ENCODE measurements at regions not wholly inside any gene's neighbourhood (a gene's known extent, or its start where the extent isn't known, plus 50 kb on each side); places are given as distances from the start of the nearest gene placed in this dataset.

- TF ChIP-seq CTCF (IDR thresholded peaks at IDR 0.05) (no peak), POLR2A (IDR thresholded peaks at IDR 0.05) (no peak)
Observed at GRCh38 chr5:117496801-117497200, 922.2 kb upstream of the SEMA6A start.
